ENCODE measurements at regions not wholly inside any gene's neighbourhood (a gene's known extent, or its start where the extent isn't known, plus 50 kb on each side); places are given as distances from the start of the nearest gene placed in this dataset.

GRCh38 chr1:36664571-36665287 is 182.0 kb upstream of the CSF3R start:
- TF ChIP-seq JUN (IDR thresholded peaks at IDR 0.05; ENCODE audit: low read depth, low read length) (no peak), CTCF (IDR thresholded peaks at IDR 0.05; ENCODE audit: control extremely low read depth in 1 of 3, insufficient read depth in 1 of 3, low read depth in 1 of 3, low read length in 3 of 3) (no peak), EGR1 (IDR thresholded peaks at IDR 0.05; ENCODE audit: borderline replicate concordance, low read depth, low read length) (no peak), CHD1 (IDR thresholded peaks at IDR 0.05; ENCODE audit: low read depth, low read length) (no peak), MAX (IDR thresholded peaks at IDR 0.05) (no peak), CEBPB (IDR thresholded peaks at IDR 0.05; ENCODE audit: low read depth, low read length) (no peak), RFX5 (IDR thresholded peaks at IDR 0.05; ENCODE audit: borderline replicate concordance, low read depth, low read length) (no peak), EP300 (IDR thresholded peaks at IDR 0.05; ENCODE audit: borderline replicate concordance in 1 of 2, low read depth in 2 of 2, low read length in 2 of 2) (no peak)

All from H1 (cell line).